Neural crest cell (in vitro differentiated cells): ENCODE measurements at regions not wholly inside any gene's neighbourhood (a gene's known extent, or its start where the extent isn't known, plus 50 kb on each side); places are given as distances from the start of the nearest gene placed in this dataset.

ENCODE experiments used
- DNase-seq: peaks from one replicate; pipeline ENCODE4 v3.0.0; 2021; ENCODE audit warnings: low read depth, mixed read lengths, low spot score
- H3K27ac Mint-ChIP-seq: one replicate; pipeline ENCODE4 v1.8.0; 2021; ENCODE audit warnings: mild to moderate bottlenecking, mixed read lengths; ENCODE audit not compliant: unreplicated experiment
- H3K27me3 Mint-ChIP-seq: 2 replicates; pipeline ENCODE4 v1.8.0; 2021; ENCODE audit warnings: low read depth, mild to moderate bottlenecking, mixed read lengths
- H3K36me3 Mint-ChIP-seq: 2 replicates; pipeline ENCODE4 v1.8.0; 2021; ENCODE audit warnings: low read depth, mild to moderate bottlenecking, mixed read lengths
- H3K4me1 Mint-ChIP-seq: 2 replicates; pipeline ENCODE4 v1.8.0; 2021; ENCODE audit warnings: mixed read lengths
- H3K4me3 Mint-ChIP-seq: one replicate; pipeline ENCODE4 v1.8.0; 2021; ENCODE audit warnings: mild to moderate bottlenecking, mixed read lengths
- H3K9me3 Mint-ChIP-seq: 2 replicates; pipeline ENCODE4 v1.8.0; 2021; ENCODE audit warnings: mixed read lengths
- CTCF ChIP-seq: fragments of 200-600 bp; sonication (generic); conservative IDR thresholded peaks from 2 replicates; pipeline ENCODE4 v1.5.0; 2021; ENCODE audit warnings: antibody characterized with exemption, mild to moderate bottlenecking

- Mint-ChIP-seq H3K4me3 (no peak overlapping the region), H3K27ac (no peak overlapping the region), H3K9me3 (no peaks in the 10 kb centered on the region), H3K36me3 (no peaks in the 10 kb centered on the region), H3K27me3 (no peaks in the 10 kb centered on the region), H3K4me1 (peaks cover 13% of the 10 kb centered on the region)
- no peak for DNase-seq
- TF ChIP-seq CTCF: no peak
Measured at GRCh38 chr2:15043336-15044058, 411.0 kb downstream of the LRATD1 start.

GRCh38 chr2:15045054-15045453, 412.5 kb downstream of the LRATD1 start:
- Mint-ChIP-seq H3K27ac (no peak overlapping the region), H3K4me1 (peaks cover 13% of the 10 kb centered on the region), H3K9me3 (no peaks in the 10 kb centered on the region), H3K4me3 (no peak overlapping the region), H3K27me3 (no peaks in the 10 kb centered on the region), H3K36me3 (no peaks in the 10 kb centered on the region)
- TF ChIP-seq CTCF: no peak
- DNase-seq: no peak

GRCh38 chr2:15047184-15047583, 414.7 kb downstream of the LRATD1 start:
- no peak overlapping the region for H3K27ac Mint-ChIP-seq
- H3K36me3 Mint-ChIP-seq: no peaks in the 10 kb centered on the region
- peaks cover 13% of the 10 kb centered on the region for H3K4me1 Mint-ChIP-seq
- H3K27me3 Mint-ChIP-seq: no peaks in the 10 kb centered on the region
- no peak overlapping the region for H3K4me3 Mint-ChIP-seq
- no peaks in the 10 kb centered on the region for H3K9me3 Mint-ChIP-seq
- no peak for DNase-seq
- no peak for TF ChIP-seq CTCF

GRCh38 chr2:15048000-15048399, 415.5 kb downstream of the LRATD1 start:
- TF ChIP-seq CTCF: no peak
- no peaks in the 10 kb centered on the region for H3K36me3 Mint-ChIP-seq
- H3K9me3 Mint-ChIP-seq: no peaks in the 10 kb centered on the region
- no peak for DNase-seq
- no peak overlapping the region for H3K27ac Mint-ChIP-seq
- peaks cover 6% of the 10 kb centered on the region for H3K4me1 Mint-ChIP-seq
- no peak overlapping the region for H3K4me3 Mint-ChIP-seq
- H3K27me3 Mint-ChIP-seq: no peaks in the 10 kb centered on the region

- no peak overlapping the region for H3K4me3 Mint-ChIP-seq
- H3K27ac Mint-ChIP-seq: no peak overlapping the region
- H3K36me3 Mint-ChIP-seq: no peaks in the 10 kb centered on the region
- DNase-seq: no peak
- H3K9me3 Mint-ChIP-seq: no peaks in the 10 kb centered on the region
- no peaks in the 10 kb centered on the region for H3K4me1 Mint-ChIP-seq
- no peak for TF ChIP-seq CTCF
- H3K27me3 Mint-ChIP-seq: no peaks in the 10 kb centered on the region
Measured at GRCh38 chr2:15049096-15049993, 416.8 kb downstream of the LRATD1 start.
